Activated T-helper 2 cell treated with anti-CD3 and anti-CD28 coated beads, Interferon-gamma antibody, Interleukin-2, Interleukin-4, amounts not matched to agents 10 μg/mL and 5 μg/mL and 100 μg/mL, durations not matched to agents 14 hours and 24 hours and 36 hours (primary cell): ENCODE measurements at regions not wholly inside any gene's neighbourhood (a gene's known extent, or its start where the extent isn't known, plus 50 kb on each side); places are given as distances from the start of the nearest gene placed in this dataset.
A peak's percentile ranks its signal among the peaks of the same experiment; 100 is the strongest.

Source experiments
- DNase-seq: peaks from one replicate; pipeline ENCODE4 v3.0.0; 2021; ENCODE audit warnings: low spot score
- H3K27ac Mint-ChIP-seq: one replicate; pipeline ENCODE4 v1.8.0; 2021; ENCODE audit warnings: mixed read lengths
- H3K27me3 Mint-ChIP-seq: one replicate; pipeline ENCODE4 v1.8.0; 2021; ENCODE audit warnings: low read depth, mixed read lengths
- H3K36me3 Mint-ChIP-seq: one replicate; pipeline ENCODE4 v1.8.0; 2021; ENCODE audit warnings: low read depth, mixed read lengths
- H3K4me1 Mint-ChIP-seq: one replicate; pipeline ENCODE4 v1.8.0; 2021; ENCODE audit warnings: low read depth, mixed read lengths
- H3K4me3 Mint-ChIP-seq: one replicate; pipeline ENCODE4 v1.8.0; 2021; ENCODE audit warnings: low read depth, mild to moderate bottlenecking, moderate library complexity, mixed read lengths
- H3K9me3 Mint-ChIP-seq: one replicate; pipeline ENCODE4 v1.8.0; 2021; ENCODE audit warnings: mixed read lengths
- intact Hi-C: fragments of 100-400 bp; cut with micrococcal nuclease; formaldehyde crosslinking; loops from one replicate; pipeline ENCODE4 v1.15.1; 2023

DNA sequence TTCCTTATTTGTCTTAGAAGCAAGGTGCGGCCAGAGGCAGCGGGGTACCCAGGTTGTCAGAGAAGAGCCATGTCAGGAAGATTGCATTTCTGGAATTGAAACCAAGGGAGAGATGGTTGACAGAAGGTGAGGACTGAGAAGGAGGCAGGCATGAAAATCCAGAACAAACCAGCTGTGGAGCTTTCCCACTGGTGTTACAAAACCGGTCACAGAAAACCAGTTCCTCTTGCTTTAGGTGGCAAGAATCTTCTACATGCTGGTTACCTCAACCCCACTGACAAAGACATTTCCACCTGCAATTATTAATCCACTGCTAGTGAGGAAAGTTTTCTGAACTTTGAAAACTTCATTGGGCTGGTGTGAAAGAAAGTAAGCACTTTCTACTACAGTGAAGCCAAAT, 64.0 kb upstream of the MED4 start:
- H3K9me3 Mint-ChIP-seq, result no peaks in the 10 kb centered on the region
- peaks cover 7% of the 10 kb centered on the region for H3K27me3 Mint-ChIP-seq
- no peak overlapping the region for H3K4me3 Mint-ChIP-seq
- H3K27ac Mint-ChIP-seq, result no peak overlapping the region
- H3K4me1 Mint-ChIP-seq, result peaks cover 47% of the 10 kb centered on the region
- DNase-seq, result no peak
- H3K36me3 Mint-ChIP-seq, result no peaks in the 10 kb centered on the region
- intact Hi-C loops, result no loop called here

DNA sequence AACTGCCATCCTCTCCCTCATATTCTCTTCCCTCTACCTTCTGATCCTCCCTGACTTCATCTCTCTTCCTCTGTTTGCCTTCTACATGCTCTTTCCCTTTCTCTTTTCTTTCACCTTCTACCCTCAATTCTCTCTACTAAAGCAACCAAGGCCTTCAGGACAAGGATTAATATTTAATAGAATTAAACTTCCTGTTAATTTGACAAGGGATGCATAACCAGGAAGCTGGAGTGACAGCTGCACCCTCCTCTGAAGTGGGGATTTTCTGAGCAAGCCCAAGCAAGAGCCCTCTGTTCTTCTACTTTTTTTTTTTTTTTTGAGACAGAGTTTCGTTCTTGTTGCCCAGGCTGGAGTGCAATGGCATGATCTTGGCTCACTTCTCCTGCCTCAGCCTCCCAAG, 63.4 kb upstream of the MED4 start:
- Mint-ChIP-seq H3K4me3 (no peak overlapping the region), H3K27ac (peak overlapping the region; percentile 2), H3K27me3 (peaks cover 7% of the 10 kb centered on the region), H3K4me1 (peaks cover 47% of the 10 kb centered on the region), H3K36me3 (no peaks in the 10 kb centered on the region), H3K9me3 (no peaks in the 10 kb centered on the region)
- no peak for DNase-seq
- intact Hi-C loops, result no loop called here

DNA sequence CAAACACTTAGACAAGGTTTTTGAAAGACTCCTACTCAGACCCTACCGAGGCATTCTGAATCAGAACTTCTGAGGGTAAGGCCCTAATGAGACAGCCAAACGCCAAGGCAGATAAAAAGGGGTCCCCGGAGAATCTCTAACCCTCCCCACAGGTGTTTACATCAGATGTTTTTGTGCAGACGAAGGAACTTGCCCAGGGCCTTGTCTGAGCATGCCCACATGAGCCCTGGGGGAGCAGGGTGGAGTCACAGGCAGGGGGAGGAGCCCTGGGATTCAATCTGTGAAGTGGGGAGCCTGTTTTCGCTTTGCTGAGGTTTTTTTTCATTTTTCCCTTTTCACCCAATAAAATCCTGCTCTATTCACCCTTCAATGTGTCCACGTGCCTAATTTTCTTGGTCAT, 61.6 kb upstream of the MED4 start:
- H3K4me1 Mint-ChIP-seq, result peaks cover 52% of the 10 kb centered on the region
- no peaks in the 10 kb centered on the region for H3K36me3 Mint-ChIP-seq
- no peaks in the 10 kb centered on the region for H3K9me3 Mint-ChIP-seq
- peak overlapping the region; percentile 65 for H3K27ac Mint-ChIP-seq
- no peak overlapping the region for H3K4me3 Mint-ChIP-seq
- DNase-seq, result peak; percentile 55
- intact Hi-C loops, result loop anchor here (2.0 kb wide), 1 partner anchor 30 kb away; no protein-coding TSS in a partner anchor
- no peaks in the 10 kb centered on the region for H3K27me3 Mint-ChIP-seq

DNA sequence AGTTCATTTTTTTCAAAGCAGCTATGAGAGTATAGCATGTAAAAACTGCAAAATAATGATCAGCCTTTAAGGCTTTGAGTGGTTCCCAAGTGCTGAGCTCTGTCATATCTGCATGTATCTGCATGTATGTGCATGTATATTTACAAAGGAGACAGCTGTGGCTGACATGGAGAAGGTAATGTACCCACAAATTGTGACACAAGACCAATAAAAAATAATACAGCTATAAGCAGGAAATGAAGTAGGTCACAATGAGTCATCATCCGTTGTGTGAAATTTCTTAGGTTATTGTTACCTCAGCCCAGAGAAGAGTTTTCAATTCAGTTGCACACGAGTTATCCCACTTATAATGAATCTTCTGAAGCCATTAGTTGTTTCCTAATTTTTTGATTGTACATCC, 60.9 kb upstream of the MED4 start:
- H3K9me3 Mint-ChIP-seq, result no peaks in the 10 kb centered on the region
- peaks cover 48% of the 10 kb centered on the region for H3K4me1 Mint-ChIP-seq
- no peak for DNase-seq
- peak overlapping the region; percentile 65 for H3K27ac Mint-ChIP-seq
- H3K4me3 Mint-ChIP-seq, result peak overlapping the region; percentile 24
- intact Hi-C loops, result loop anchor here (2.0 kb wide), 1 partner anchor 31 kb away; no protein-coding TSS in a partner anchor
- no peaks in the 10 kb centered on the region for H3K27me3 Mint-ChIP-seq
- H3K36me3 Mint-ChIP-seq, result no peaks in the 10 kb centered on the region

DNA sequence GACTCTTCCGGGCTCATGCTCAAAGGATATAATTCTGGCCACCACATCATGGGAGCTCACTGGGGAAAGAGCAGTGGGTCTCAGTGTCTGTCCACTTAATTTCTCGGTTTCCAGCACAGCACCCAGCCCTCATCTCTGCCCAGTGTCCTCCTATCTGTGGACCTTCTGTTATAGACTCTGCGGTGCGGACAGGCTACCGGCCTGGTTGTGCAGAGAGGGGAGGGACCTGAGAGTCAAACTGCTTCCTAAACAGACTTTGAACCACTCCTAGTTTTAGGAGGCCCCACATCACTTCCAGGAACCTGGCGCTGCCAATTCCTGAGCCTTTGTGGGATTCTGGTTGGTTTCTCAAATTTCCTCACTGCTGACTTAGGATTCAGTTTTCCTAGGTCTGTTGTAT, 59.8 kb upstream of the MED4 start:
- no peaks in the 10 kb centered on the region for H3K27me3 Mint-ChIP-seq
- peaks cover 42% of the 10 kb centered on the region for H3K4me1 Mint-ChIP-seq
- DNase-seq, result no peak
- no peak overlapping the region for H3K4me3 Mint-ChIP-seq
- no peaks in the 10 kb centered on the region for H3K36me3 Mint-ChIP-seq
- H3K27ac Mint-ChIP-seq, result no peak overlapping the region
- intact Hi-C loops, result no loop called here
- H3K9me3 Mint-ChIP-seq, result peaks cover 4% of the 10 kb centered on the region

DNA sequence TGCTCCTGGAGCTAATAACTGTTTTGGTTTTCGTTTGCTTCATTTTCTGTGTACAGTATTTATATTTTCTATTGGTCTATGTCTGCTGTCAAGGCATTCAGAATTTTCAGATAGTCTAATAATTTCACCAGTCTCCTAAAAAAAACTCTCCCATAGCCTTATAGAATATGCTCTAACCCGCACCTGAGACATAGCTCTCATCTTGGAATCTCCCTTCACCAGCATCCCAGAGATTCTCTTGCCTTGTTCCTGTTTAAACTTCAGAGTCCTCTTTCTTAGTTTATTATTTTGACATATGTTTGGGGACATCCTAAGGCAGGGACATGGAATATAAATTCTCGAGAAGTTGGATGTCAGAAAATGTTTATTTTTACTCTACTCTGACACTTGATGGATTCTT, 58.3 kb upstream of the MED4 start:
- intact Hi-C loops, result no loop called here
- Mint-ChIP-seq H3K27ac (no peak overlapping the region), H3K4me1 (peaks cover 32% of the 10 kb centered on the region), H3K27me3 (no peaks in the 10 kb centered on the region), H3K9me3 (peaks cover 4% of the 10 kb centered on the region), H3K4me3 (no peak overlapping the region), H3K36me3 (no peaks in the 10 kb centered on the region)
- DNase-seq, result no peak

DNA sequence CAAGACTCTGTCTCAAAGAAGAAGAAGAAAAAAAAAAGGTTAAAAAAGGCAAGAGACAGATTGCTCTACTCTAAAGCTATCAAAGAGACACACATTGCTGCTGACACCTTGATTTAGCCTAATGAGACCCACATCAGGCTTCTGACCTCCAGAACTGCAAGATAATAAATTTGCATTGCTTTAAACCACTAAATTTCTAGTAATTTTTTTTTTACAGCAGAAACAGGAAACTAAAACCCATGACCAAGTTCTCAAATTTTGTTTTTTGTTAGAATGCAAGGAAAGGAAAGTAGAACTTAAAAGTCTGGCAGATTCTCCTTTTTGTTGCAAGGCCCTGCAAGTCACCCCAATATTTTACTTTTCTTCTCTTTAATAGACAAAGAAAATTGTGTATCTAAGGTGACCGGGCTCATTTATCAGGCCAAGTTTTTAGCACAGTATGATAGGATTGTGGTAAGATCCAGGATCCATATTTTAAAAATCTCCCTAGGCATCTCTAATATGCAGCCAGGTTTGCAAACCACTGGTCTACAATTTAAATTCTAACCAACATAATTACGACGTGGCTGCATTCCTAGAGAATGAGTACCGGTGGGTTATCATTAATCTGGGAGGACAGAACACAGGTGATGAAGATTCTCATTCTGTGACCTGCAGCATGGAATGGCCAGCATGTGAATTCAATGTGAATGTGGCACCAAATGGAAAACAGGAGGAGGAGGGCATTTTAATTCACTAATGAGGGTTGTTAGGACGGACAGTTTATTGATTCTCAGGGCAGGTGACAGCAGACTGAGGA, 56.7 kb upstream of the MED4 start:
- DNase-seq, result no peak
- H3K4me1 Mint-ChIP-seq, result peaks cover 30% of the 10 kb centered on the region
- H3K4me3 Mint-ChIP-seq, result no peak overlapping the region
- intact Hi-C loops, result no loop called here
- no peaks in the 10 kb centered on the region for H3K36me3 Mint-ChIP-seq
- H3K9me3 Mint-ChIP-seq, result peaks cover 4% of the 10 kb centered on the region
- H3K27me3 Mint-ChIP-seq, result no peaks in the 10 kb centered on the region
- H3K27ac Mint-ChIP-seq, result no peak overlapping the region

DNA sequence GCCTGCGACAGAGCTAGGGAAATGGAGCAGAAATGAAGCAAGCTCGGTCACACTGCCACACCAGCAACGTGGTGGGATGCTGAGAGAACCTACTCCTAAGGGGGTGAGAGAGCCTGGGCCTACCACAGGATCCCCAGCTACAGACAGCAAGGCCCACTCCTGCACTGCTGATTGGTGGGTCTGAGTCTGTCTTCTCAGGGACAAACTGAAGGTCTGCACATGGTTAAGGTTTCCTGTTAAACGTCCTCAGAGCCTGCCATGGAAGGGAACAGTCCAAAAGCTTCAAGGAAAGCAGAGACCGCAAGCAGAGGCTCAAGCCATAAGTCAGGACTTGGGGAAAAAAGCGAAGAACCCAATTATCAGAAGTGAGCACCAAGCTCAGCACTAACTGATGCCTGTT, 53.5 kb upstream of the MED4 start:
- no peak for DNase-seq
- H3K36me3 Mint-ChIP-seq, result no peaks in the 10 kb centered on the region
- H3K9me3 Mint-ChIP-seq, result peaks cover 4% of the 10 kb centered on the region
- intact Hi-C loops, result no loop called here
- H3K27me3 Mint-ChIP-seq, result no peaks in the 10 kb centered on the region
- no peak overlapping the region for H3K4me3 Mint-ChIP-seq
- H3K27ac Mint-ChIP-seq, result no peak overlapping the region
- H3K4me1 Mint-ChIP-seq, result peaks cover 16% of the 10 kb centered on the region

DNA sequence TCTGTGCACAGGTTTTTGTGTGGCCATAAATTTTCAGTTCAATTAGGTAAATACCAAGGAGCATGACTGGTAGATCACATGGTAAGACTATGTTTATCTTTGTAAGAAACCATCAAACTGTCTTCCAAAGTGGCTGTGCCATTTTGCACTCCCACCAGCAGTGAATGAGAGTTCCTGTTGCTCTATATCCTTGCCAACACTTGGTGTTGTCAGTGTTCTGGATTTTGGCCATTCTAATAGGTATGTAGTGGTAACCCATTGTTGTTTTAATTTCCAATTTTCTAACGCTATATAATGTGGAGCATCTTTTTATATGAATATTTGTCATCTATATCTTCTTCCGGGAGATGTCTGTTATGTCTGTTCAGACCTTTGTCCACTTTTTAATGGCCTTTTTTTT, 51.7 kb upstream of the MED4 start:
- no peak for DNase-seq
- Mint-ChIP-seq H3K4me1 (peaks cover 9% of the 10 kb centered on the region), H3K36me3 (no peaks in the 10 kb centered on the region), H3K27ac (no peak overlapping the region), H3K27me3 (no peaks in the 10 kb centered on the region), H3K9me3 (peaks cover 4% of the 10 kb centered on the region), H3K4me3 (no peak overlapping the region)
- intact Hi-C loops, result no loop called here

DNA sequence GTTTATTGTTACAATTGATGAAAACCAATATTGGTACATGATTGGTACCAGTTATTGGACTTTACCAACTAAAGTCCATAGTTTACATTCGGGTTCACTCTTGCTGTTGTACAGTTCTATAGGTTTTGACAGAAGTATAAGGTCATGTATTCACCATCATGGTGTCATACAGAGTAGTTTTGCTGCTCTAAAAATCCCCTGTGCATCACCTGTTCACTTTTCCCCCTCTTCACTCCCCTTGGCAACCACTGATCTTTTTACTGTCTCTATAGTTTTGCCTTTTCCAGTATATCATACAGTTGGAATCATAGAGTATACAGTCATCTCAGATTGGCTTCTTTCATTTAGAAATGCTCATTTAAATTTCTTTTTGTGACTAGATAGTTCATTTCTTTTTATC, 51.2 kb upstream of the MED4 start:
- peaks cover 4% of the 10 kb centered on the region for H3K9me3 Mint-ChIP-seq
- no peaks in the 10 kb centered on the region for H3K27me3 Mint-ChIP-seq
- H3K4me1 Mint-ChIP-seq, result peaks cover 7% of the 10 kb centered on the region
- no peak overlapping the region for H3K27ac Mint-ChIP-seq
- H3K36me3 Mint-ChIP-seq, result no peaks in the 10 kb centered on the region
- no peak overlapping the region for H3K4me3 Mint-ChIP-seq
- intact Hi-C loops, result no loop called here
- no peak for DNase-seq
